Erythroblast (primary cell): ENCODE measurements at regions not wholly inside any gene's neighbourhood (a gene's known extent, or its start where the extent isn't known, plus 50 kb on each side); places are given as distances from the start of the nearest gene placed in this dataset.
"Not testable (repeated sequence)": the region's sequence is repeated elsewhere in the genome, so short reads cannot be mapped to it uniquely, and the experiment has no call there.

Experiments
- DNase-seq, 2 experiments: peaks; one replicate each; lab custom pipeline; 2025; lab: John Stamatoyannopoulos, UW
- GATA1 ChIP-seq: IDR thresholded peaks from 2 replicates; pipeline ENCODE4 v1.6.1; 2011; ENCODE audit warnings: low read depth, mild to moderate bottlenecking, control low read depth, low read length, moderate library complexity
- POLR2A ChIP-seq: IDR thresholded peaks from 2 replicates; pipeline ENCODE4 v1.6.1; 2011; ENCODE audit warnings: mild to moderate bottlenecking, low read length

GRCh38 chrX:115840729-115841409 is 279.9 kb downstream of the PLS3 start:
- not testable (repeated sequence) for DNase-seq

- not testable (repeated sequence) for DNase-seq
These were observed 290.0 kb downstream of the PLS3 start for GRCh38 chrX:115850986-115851385.

GRCh38 chrX:115853260-115853659 is 292.3 kb downstream of the PLS3 start:
- DNase-seq: not testable (repeated sequence)

- DNase-seq: not testable (repeated sequence)
These were observed 289.4 kb upstream of the AGTR2 start for GRCh38 chrX:115881170-115881569.

GRCh38 chrX:115884121-115884520 is 286.4 kb upstream of the AGTR2 start:
- DNase-seq: not testable (repeated sequence)

GRCh38 chrX:115888041-115888440 is 282.5 kb upstream of the AGTR2 start:
- DNase-seq: not testable (repeated sequence)

GRCh38 chrX:115888519-115888918 is 282.0 kb upstream of the AGTR2 start:
- DNase-seq: not testable (repeated sequence)

- TF ChIP-seq GATA1 (no peak), POLR2A (no peak)
- no peak for DNase-seq
These were observed 281.2 kb upstream of the AGTR2 start for GRCh38 chrX:115889121-115889890.

GRCh38 chrX:115892056-115892708 is 278.4 kb upstream of the AGTR2 start:
- TF ChIP-seq POLR2A (no peak), GATA1 (no peak)
- DNase-seq: no peak

GRCh38 chrX:115892787-115893671 is 277.5 kb upstream of the AGTR2 start:
- TF ChIP-seq GATA1: no peak
- no peak for TF ChIP-seq POLR2A
- no peak for DNase-seq

GRCh38 chrX:115894087-115894486 is 276.5 kb upstream of the AGTR2 start:
- TF ChIP-seq GATA1 (no peak), POLR2A (no peak)
- no peak for DNase-seq

GRCh38 chrX:115895678-115896329 is 274.7 kb upstream of the AGTR2 start:
- DNase-seq: no peak
- no peak for TF ChIP-seq GATA1
- no peak for TF ChIP-seq POLR2A

GRCh38 chrX:115896362-115896761 is 274.2 kb upstream of the AGTR2 start:
- no peak for DNase-seq
- TF ChIP-seq POLR2A: no peak
- TF ChIP-seq GATA1: no peak

- no peak for DNase-seq
- TF ChIP-seq POLR2A: no peak
- TF ChIP-seq GATA1: no peak
These were observed 272.6 kb upstream of the AGTR2 start for GRCh38 chrX:115897956-115898355.
